ENCODE measurements at regions not wholly inside any gene's neighbourhood (a gene's known extent, or its start where the extent isn't known, plus 50 kb on each side); places are given as distances from the start of the nearest gene placed in this dataset.

DNA sequence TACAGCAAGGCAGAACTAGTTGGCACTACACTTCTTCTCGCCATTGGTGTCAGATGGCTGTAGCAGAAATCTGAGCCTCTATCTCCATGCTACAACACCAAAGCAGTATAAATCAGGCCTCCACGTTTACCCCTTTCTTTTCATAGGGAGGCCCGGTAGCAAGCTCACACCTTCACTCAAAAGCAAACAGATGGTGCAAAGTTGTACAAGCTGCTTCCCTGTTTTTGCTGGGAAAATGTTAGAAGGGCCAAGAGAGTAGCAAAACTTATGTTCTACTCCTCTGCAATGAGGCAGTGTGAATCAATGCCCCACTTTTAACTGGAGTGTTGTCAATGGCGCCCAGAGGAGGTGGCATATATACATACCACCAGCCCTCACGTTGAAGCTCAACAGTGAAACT, 369.6 kb upstream of the NRXN1 start:
- TF ChIP-seq CTCF (conservative IDR thresholded peaks at IDR 0.05) (no peak), EZH2 (IDR thresholded peaks at IDR 0.05; ENCODE audit: low read depth) (no peak)

All from PC-9 (cell line).